ENCODE measurements at regions not wholly inside any gene's neighbourhood (a gene's known extent, or its start where the extent isn't known, plus 50 kb on each side); places are given as distances from the start of the nearest gene placed in this dataset.

DNA sequence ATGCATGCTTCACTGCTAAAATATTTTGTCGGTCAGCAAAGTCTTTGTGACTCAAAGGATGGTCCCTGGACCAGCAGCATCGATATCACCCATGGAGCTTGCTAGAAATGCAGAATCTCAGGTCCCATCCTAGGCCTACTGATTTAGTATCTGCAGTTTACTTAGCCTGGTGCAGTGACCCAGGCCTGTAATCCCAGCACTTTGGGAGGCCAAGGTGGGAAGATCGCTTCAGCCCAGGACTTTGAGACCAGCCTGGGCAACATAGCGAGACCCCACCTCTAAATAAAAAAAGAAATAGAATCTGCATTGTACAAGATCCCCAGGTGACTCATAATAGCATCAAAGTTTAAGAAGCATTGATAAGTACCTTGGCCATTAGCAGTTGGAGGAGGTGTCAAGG lies 248.7 kb downstream of the CD83 start:
- TF ChIP-seq, protein P1, sequence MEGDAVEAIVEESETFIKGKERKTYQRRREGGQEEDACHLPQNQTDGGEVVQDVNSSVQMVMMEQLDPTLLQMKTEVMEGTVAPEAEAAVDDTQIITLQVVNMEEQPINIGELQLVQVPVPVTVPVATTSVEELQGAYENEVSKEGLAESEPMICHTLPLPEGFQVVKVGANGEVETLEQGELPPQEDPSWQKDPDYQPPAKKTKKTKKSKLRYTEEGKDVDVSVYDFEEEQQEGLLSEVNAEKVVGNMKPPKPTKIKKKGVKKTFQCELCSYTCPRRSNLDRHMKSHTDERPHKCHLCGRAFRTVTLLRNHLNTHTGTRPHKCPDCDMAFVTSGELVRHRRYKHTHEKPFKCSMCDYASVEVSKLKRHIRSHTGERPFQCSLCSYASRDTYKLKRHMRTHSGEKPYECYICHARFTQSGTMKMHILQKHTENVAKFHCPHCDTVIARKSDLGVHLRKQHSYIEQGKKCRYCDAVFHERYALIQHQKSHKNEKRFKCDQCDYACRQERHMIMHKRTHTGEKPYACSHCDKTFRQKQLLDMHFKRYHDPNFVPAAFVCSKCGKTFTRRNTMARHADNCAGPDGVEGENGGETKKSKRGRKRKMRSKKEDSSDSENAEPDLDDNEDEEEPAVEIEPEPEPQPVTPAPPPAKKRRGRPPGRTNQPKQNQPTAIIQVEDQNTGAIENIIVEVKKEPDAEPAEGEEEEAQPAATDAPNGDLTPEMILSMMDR (IDR thresholded peaks at IDR 0.05) = no peak

DNA sequence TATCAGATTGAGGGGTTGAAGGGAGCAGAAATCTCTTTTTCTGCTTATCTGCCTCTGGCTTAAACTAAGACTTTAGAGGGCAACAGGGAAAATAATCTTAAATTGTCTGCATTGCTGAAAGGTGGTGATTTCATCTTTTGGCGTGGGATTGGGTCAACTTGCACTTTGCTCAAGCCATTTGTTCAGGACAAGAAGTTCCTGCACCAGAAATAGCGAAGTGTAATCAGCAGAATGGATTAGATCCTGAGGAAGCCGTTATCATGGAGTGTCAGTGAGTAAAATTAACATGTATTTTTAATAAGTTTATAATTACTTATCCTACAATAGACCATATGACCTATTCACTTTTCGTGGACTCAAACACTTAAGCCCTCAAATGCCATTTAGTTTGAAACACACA lies 249.3 kb downstream of the CD83 start:
- TF ChIP-seq, protein P1 (IDR thresholded peaks at IDR 0.05) = no peak

GRCh38 chr6:14367296-14367695 lies 249.7 kb downstream of the CD83 start:
- TF ChIP-seq, protein P1 (IDR thresholded peaks at IDR 0.05) = no peak

- TF ChIP-seq, protein P1 (IDR thresholded peaks at IDR 0.05) = no peak
Measured at GRCh38 chr6:14369717-14370116, 252.1 kb downstream of the CD83 start.

DNA sequence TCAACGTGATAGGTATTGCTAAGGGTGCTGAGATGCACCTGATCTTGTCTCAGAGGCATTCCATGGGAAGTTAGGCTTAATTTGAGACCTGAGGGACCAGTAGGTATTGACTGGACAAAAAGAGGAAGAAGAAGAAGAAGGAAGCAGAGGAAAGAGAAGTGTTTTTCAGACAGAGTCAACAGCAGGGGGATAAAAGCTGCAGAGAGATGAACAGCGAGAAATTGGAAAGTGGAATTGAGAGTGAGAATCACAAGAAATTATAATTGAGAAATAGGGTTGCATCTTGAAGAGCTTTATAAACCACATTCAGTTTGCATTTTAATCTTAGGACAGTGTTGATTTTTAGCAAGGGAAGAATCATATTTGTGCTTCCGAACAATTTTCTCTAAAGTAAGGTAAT lies 254.0 kb downstream of the CD83 start:
- TF ChIP-seq, protein P1 (IDR thresholded peaks at IDR 0.05) = no peak

- TF ChIP-seq, protein P1 (IDR thresholded peaks at IDR 0.05) = no peak
Measured at GRCh38 chr6:14372734-14373489, 255.3 kb downstream of the CD83 start.

DNA sequence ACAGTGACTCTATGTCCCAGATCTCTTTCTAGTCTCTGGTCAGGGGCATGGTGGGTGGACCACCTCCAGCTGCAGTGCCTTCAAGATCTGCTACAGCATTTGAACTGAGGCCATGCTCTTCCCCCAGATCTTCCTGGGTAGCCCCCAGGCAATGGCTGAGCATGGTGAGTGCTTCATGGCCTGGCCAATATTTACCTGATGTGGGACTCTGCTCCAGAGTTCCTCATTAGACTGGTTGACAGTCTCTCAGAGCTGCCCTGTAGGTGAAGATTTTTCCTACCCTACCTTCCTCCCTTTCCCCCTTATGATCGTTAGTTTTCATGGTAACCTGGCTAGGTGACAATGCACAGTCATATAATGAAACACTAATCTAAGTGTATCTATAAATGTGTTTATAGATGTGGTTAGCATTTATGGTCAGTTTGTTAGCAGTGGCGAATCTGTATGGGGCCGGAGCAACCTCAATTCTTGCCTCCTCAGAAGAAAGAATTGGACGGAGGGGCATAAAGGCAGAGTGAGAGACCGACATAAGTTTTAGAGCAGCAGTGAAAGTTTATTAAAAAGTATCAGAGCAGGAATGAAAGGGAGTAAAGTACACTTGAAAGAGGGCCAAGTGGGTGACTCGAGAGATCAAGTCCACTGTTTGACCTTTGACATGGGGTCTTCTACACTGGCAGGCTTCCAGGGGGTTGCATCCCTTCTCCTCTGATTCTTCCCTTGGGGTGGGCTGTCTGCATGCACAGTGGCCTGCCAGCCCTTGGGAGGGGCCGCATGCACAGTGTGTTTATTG lies 256.3 kb downstream of the CD83 start:
- TF ChIP-seq, protein P1 (IDR thresholded peaks at IDR 0.05) = no peak
